GM23338 (cell line): ENCODE measurements at regions not wholly inside any gene's neighbourhood (a gene's known extent, or its start where the extent isn't known, plus 50 kb on each side); places are given as distances from the start of the nearest gene placed in this dataset.

Experiments used
- ATAC-seq: fragments of 200-7000 bp; cut with Tn5 transposase; 3 replicates; pipeline ENCODE4 v1.9.1; 2020
- DNase-seq: peaks from one replicate; pipeline ENCODE4 v3.0.0-alpha.2; 2015; ENCODE audit warnings: low spot score
- H2AFZ ChIP-seq: fragments of 200-600 bp; sonication (generic); 2 replicates; pipeline ENCODE4 v1.8.0; 2016; ENCODE audit warnings: antibody characterized with exemption, mild to moderate bottlenecking, moderate library complexity
- H3F3A ChIP-seq: fragments of 200-600 bp; sonication (generic); replicated peaks from 2 replicates; pipeline ENCODE4 v1.8.0; 2017; ENCODE audit warnings: antibody characterized with exemption, mixed run types, low read depth
- H3K27ac ChIP-seq: fragments of 200-600 bp; sonication (generic); 2 replicates; pipeline ENCODE4 v1.6.1; 2016; ENCODE audit warnings: low read depth
- H3K27me3 ChIP-seq: fragments of 200-600 bp; sonication (generic); 2 replicates; pipeline ENCODE4 v1.8.0; 2016; ENCODE audit warnings: mild to moderate bottlenecking, mixed run types, moderate library complexity; ENCODE audit not compliant: insufficient read depth
- H3K36me3 ChIP-seq: fragments of 200-600 bp; sonication (generic); 2 replicates; pipeline ENCODE4 v1.8.0; 2016; ENCODE audit warnings: mild to moderate bottlenecking; ENCODE audit not compliant: insufficient read depth
- H3K4me1 ChIP-seq: fragments of 200-600 bp; sonication (generic); 2 replicates; pipeline ENCODE4 v1.8.0; 2016; ENCODE audit warnings: mild to moderate bottlenecking, moderate library complexity; ENCODE audit not compliant: insufficient read depth
- H3K4me2 ChIP-seq: fragments of 200-600 bp; sonication (generic); 2 replicates; pipeline ENCODE4 v1.7.1; 2017; ENCODE audit warnings: mixed run types
- H3K4me3 ChIP-seq: fragments of 200-600 bp; sonication (generic); 2 replicates; pipeline ENCODE4 v1.6.1; 2016; ENCODE audit warnings: mixed run types
- H3K79me2 ChIP-seq: fragments of 200-600 bp; sonication (generic); replicated peaks from 2 replicates; pipeline ENCODE4 v1.8.0; 2017; ENCODE audit warnings: mild to moderate bottlenecking; ENCODE audit not compliant: insufficient read depth
- H3K9me2 ChIP-seq: fragments of 200-600 bp; sonication (generic); 2 replicates; pipeline ENCODE4 v1.8.0; 2017; ENCODE audit not compliant: insufficient read depth
- H4K20me1 ChIP-seq: fragments of 200-600 bp; sonication (generic); replicated peaks from 2 replicates; pipeline ENCODE4 v1.8.0; 2017; ENCODE audit warnings: mild to moderate bottlenecking; ENCODE audit not compliant: insufficient read depth
- H3K27ac Mint-ChIP-seq: 2 replicates; pipeline ENCODE4 v1.8.0; 2020; ENCODE audit warnings: inconsistent platforms, mild to moderate bottlenecking, moderate library complexity, mixed read lengths
- H3K27me3 Mint-ChIP-seq: 3 replicates; pipeline ENCODE4 v1.8.0; 2022; ENCODE audit warnings: low read depth, mild to moderate bottlenecking, moderate library complexity, mixed read lengths, inconsistent platforms; ENCODE audit not compliant: insufficient read depth, poor library complexity
- H3K36me3 Mint-ChIP-seq: 3 replicates; pipeline ENCODE4 v1.8.0; 2021; ENCODE audit warnings: low read depth, mild to moderate bottlenecking, inconsistent platforms, moderate library complexity, mixed read lengths
- H3K4me1 Mint-ChIP-seq: 3 replicates; pipeline ENCODE4 v1.8.0; 2020; ENCODE audit warnings: mild to moderate bottlenecking, inconsistent platforms, mixed read lengths
- H3K4me3 Mint-ChIP-seq: 3 replicates; pipeline ENCODE4 v1.8.0; 2021; ENCODE audit warnings: moderate library complexity, mild to moderate bottlenecking, inconsistent platforms, mixed read lengths
- H3K9me3 Mint-ChIP-seq: 3 replicates; pipeline ENCODE4 v1.8.0; 2020; ENCODE audit warnings: moderate library complexity, mild to moderate bottlenecking, inconsistent platforms, mixed read lengths
- CREB1 ChIP-seq: fragments of 250-450 bp; sonication (Bioruptor Pico); IDR thresholded peaks from 2 replicates; pipeline ENCODE4 v1.5.0; 2020; ENCODE audit warnings: low read depth, mild to moderate bottlenecking, moderate library complexity
- EZH2 ChIP-seq: fragments of 200-600 bp; sonication (generic); IDR thresholded peaks from one replicate; pipeline ENCODE4 v1.8.0; 2017; ENCODE audit warnings: antibody characterized with exemption, mild to moderate bottlenecking, low read depth; ENCODE audit not compliant: unreplicated experiment
- EZH2phosphoT487 ChIP-seq: fragments of 200-600 bp; sonication (generic); IDR thresholded peaks from one replicate; pipeline ENCODE4 v1.8.1; 2018; ENCODE audit warnings: antibody characterized with exemption; ENCODE audit not compliant: unreplicated experiment
- NANOG ChIP-seq: IDR thresholded peaks from 2 replicates; pipeline ENCODE4 v1.6.1; 2016; ENCODE audit warnings: antibody characterized with exemption, borderline replicate concordance
- TF ChIP-seq, protein P1 (sequence below): IDR thresholded peaks from one replicate; pipeline ENCODE4 v1.6.1; 2018; ENCODE audit warnings: antibody characterized with exemption; ENCODE audit not compliant: unreplicated experiment
- TF ChIP-seq, protein P2 (sequence below): IDR thresholded peaks from 2 replicates; pipeline ENCODE4 v1.6.1; 2016; ENCODE audit warnings: antibody characterized with exemption
- TF ChIP-seq, protein P3 (sequence below): fragments of 250-450 bp; sonication (Bioruptor Pico); IDR thresholded peaks from 2 replicates; pipeline ENCODE4 v1.5.0; 2020; ENCODE audit warnings: mild to moderate bottlenecking, moderate library complexity

DNA sequence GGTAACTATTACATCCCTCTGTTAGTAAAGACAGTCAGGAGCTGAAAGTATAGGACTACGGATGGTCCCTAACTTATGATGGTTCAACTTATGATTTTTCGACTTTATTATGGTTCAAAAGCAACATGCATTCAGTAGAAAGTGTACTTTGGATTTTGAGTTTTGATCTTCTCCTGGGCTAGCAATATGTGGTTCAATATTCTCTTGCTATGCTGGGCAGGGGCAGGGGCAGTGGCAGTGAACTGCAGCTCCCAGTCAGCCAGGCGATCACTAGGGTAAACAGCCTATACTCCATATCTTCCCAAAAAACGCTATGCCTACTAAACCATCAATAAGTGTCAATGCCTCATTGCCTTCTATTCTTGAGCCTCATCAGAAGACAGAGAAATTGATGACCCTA is 292.7 kb downstream of the EMP1 start:
- Histone ChIP-seq H3K4me1 (no peaks in the 10 kb centered on the region), H3K79me2 (no peaks in the 10 kb centered on the region), H3K36me3 (no peaks in the 10 kb centered on the region), H3K4me3 (no peak overlapping the region), H3K27me3 (no peaks in the 10 kb centered on the region), H2AFZ (no peak overlapping the region), H3K9me2 (peaks cover 3% of the 10 kb centered on the region; the same call in 1 of the 2 replicates), H4K20me1 (no peaks in the 10 kb centered on the region), H3K27ac (no peak overlapping the region), H3K4me2 (no peak overlapping the region), H3F3A (no peaks in the 10 kb centered on the region)
- Mint-ChIP-seq H3K27me3 (peaks cover 1% of the 10 kb centered on the region), H3K4me1 (peaks cover 8% of the 10 kb centered on the region; the same call in 2 of the 3 replicates), H3K27ac (no peak overlapping the region), H3K36me3 (no peaks in the 10 kb centered on the region), H3K9me3 (no peaks in the 10 kb centered on the region), H3K4me3 (no peak overlapping the region)
- ATAC-seq = no peak
- TF ChIP-seq, protein P1, sequence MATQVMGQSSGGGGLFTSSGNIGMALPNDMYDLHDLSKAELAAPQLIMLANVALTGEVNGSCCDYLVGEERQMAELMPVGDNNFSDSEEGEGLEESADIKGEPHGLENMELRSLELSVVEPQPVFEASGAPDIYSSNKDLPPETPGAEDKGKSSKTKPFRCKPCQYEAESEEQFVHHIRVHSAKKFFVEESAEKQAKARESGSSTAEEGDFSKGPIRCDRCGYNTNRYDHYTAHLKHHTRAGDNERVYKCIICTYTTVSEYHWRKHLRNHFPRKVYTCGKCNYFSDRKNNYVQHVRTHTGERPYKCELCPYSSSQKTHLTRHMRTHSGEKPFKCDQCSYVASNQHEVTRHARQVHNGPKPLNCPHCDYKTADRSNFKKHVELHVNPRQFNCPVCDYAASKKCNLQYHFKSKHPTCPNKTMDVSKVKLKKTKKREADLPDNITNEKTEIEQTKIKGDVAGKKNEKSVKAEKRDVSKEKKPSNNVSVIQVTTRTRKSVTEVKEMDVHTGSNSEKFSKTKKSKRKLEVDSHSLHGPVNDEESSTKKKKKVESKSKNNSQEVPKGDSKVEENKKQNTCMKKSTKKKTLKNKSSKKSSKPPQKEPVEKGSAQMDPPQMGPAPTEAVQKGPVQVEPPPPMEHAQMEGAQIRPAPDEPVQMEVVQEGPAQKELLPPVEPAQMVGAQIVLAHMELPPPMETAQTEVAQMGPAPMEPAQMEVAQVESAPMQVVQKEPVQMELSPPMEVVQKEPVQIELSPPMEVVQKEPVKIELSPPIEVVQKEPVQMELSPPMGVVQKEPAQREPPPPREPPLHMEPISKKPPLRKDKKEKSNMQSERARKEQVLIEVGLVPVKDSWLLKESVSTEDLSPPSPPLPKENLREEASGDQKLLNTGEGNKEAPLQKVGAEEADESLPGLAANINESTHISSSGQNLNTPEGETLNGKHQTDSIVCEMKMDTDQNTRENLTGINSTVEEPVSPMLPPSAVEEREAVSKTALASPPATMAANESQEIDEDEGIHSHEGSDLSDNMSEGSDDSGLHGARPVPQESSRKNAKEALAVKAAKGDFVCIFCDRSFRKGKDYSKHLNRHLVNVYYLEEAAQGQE = no peak
- no peak for DNase-seq

DNA sequence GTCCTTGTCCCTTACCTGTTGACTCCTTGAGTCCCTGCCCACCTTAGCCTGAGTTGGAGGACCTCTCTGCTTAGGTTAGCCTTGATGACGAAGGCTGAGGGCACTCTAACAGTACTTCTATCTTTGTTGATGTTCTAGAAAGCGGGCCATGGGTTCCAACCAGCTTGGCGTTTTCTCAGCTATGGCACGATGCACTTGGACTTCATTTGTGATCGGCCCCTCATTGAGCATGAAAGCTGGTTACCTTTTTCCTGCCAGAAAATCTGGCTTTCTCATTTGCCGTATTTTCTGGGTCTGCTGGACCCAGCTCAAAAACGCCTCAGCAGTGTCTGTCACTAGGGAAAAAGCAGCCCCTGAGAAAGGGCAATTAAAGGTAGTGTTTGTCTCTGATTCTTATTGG is 290.8 kb downstream of the EMP1 start:
- Mint-ChIP-seq H3K27ac (no peak overlapping the region), H3K36me3 (no peaks in the 10 kb centered on the region), H3K4me1 (peaks cover 2% of the 10 kb centered on the region; the same call in 2 of the 3 replicates), H3K4me3 (no peak overlapping the region), H3K9me3 (no peaks in the 10 kb centered on the region), H3K27me3 (peaks cover 1% of the 10 kb centered on the region)
- Histone ChIP-seq H3K9me2 (0 out of 2 replicates have a peak, but pooled peaks cover 3% of the 10 kb centered on the region), H3F3A (no peaks in the 10 kb centered on the region), H4K20me1 (no peaks in the 10 kb centered on the region), H3K36me3 (no peaks in the 10 kb centered on the region), H3K27me3 (no peaks in the 10 kb centered on the region), H3K4me2 (no peak overlapping the region), H2AFZ (no peak overlapping the region), H3K79me2 (no peaks in the 10 kb centered on the region), H3K4me3 (no peak overlapping the region), H3K27ac (no peak overlapping the region), H3K4me1 (no peaks in the 10 kb centered on the region)
- no peak for ATAC-seq
- DNase-seq = no peak
- TF ChIP-seq EZH2 = no peak
- TF ChIP-seq, protein P2, sequence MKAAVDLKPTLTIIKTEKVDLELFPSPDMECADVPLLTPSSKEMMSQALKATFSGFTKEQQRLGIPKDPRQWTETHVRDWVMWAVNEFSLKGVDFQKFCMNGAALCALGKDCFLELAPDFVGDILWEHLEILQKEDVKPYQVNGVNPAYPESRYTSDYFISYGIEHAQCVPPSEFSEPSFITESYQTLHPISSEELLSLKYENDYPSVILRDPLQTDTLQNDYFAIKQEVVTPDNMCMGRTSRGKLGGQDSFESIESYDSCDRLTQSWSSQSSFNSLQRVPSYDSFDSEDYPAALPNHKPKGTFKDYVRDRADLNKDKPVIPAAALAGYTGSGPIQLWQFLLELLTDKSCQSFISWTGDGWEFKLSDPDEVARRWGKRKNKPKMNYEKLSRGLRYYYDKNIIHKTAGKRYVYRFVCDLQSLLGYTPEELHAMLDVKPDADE = no peak
- TF ChIP-seq NANOG = no peak
- TF ChIP-seq, protein P1 = no peak
- TF ChIP-seq, protein P3, sequence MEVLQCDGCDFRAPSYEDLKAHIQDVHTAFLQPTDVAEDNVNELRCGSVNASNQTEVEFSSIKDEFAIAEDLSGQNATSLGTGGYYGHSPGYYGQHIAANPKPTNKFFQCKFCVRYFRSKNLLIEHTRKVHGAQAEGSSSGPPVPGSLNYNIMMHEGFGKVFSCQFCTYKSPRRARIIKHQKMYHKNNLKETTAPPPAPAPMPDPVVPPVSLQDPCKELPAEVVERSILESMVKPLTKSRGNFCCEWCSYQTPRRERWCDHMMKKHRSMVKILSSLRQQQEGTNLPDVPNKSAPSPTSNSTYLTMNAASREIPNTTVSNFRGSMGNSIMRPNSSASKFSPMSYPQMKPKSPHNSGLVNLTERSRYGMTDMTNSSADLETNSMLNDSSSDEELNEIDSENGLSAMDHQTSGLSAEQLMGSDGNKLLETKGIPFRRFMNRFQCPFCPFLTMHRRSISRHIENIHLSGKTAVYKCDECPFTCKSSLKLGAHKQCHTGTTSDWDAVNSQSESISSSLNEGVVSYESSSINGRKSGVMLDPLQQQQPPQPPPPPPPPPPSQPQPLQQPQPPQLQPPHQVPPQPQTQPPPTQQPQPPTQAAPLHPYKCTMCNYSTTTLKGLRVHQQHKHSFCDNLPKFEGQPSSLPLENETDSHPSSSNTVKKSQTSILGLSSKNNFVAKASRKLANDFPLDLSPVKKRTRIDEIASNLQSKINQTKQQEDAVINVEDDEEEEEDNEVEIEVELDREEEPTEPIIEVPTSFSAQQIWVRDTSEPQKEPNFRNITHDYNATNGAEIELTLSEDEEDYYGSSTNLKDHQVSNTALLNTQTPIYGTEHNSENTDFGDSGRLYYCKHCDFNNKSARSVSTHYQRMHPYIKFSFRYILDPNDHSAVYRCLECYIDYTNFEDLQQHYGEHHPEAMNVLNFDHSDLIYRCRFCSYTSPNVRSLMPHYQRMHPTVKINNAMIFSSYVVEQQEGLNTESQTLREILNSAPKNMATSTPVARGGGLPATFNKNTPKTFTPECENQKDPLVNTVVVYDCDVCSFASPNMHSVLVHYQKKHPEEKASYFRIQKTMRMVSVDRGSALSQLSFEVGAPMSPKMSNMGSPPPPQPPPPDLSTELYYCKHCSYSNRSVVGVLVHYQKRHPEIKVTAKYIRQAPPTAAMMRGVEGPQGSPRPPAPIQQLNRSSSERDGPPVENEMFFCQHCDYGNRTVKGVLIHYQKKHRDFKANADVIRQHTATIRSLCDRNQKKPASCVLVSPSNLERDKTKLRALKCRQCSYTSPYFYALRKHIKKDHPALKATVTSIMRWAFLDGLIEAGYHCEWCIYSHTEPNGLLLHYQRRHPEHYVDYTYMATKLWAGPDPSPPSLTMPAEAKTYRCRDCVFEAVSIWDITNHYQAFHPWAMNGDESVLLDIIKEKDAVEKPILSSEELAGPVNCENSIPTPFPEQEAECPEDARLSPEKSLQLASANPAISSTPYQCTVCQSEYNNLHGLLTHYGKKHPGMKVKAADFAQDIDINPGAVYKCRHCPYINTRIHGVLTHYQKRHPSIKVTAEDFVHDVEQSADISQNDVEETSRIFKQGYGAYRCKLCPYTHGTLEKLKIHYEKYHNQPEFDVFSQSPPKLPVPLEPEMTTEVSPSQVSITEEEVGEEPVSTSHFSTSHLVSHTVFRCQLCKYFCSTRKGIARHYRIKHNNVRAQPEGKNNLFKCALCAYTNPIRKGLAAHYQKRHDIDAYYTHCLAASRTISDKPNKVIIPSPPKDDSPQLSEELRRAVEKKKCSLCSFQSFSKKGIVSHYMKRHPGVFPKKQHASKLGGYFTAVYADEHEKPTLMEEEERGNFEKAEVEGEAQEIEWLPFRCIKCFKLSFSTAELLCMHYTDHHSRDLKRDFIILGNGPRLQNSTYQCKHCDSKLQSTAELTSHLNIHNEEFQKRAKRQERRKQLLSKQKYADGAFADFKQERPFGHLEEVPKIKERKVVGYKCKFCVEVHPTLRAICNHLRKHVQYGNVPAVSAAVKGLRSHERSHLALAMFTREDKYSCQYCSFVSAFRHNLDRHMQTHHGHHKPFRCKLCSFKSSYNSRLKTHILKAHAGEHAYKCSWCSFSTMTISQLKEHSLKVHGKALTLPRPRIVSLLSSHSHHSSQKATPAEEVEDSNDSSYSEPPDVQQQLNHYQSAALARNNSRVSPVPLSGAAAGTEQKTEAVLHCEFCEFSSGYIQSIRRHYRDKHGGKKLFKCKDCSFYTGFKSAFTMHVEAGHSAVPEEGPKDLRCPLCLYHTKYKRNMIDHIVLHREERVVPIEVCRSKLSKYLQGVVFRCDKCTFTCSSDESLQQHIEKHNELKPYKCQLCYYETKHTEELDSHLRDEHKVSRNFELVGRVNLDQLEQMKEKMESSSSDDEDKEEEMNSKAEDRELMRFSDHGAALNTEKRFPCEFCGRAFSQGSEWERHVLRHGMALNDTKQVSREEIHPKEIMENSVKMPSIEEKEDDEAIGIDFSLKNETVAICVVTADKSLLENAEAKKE (CRISPR knock-in tag) = no peak
- TF ChIP-seq CREB1 (CRISPR knock-in tag) = no peak
- TF ChIP-seq EZH2phosphoT487 = no peak
